Thyroid gland (tissue), 4 donors: ENCODE measurements at regions not wholly inside any gene's neighbourhood (a gene's known extent, or its start where the extent isn't known, plus 50 kb on each side); places are given as distances from the start of the nearest gene placed in this dataset.

ENCODE experiments used
- DNase-seq, 2 donors: peaks; one replicate each; pipeline ENCODE4 v3.0.0-alpha.2; 2019
- H3K27ac ChIP-seq, 3 donors: fragments of 200-600 bp; sonication (generic); 1 replicate in 2 of 3; 2 replicates in 1 of 3; pipeline ENCODE4 v1.5.1; 2016 to 2019; ENCODE audit warnings: mild to moderate bottlenecking in 1 of 3, moderate library complexity in 1 of 3
- H3K27me3 ChIP-seq: fragments of 200-600 bp; sonication (generic); one replicate; pipeline ENCODE4 v1.5.1; 2019
- H3K36me3 ChIP-seq, 2 donors: fragments of 200-600 bp; sonication (generic); one replicate each; pipeline ENCODE4 v1.5.1; 2016 to 2019
- H3K4me1 ChIP-seq, 2 donors: fragments of 200-600 bp; sonication (generic); one replicate each; pipeline ENCODE4 v1.5.1; 2017 to 2019
- H3K4me3 ChIP-seq, 3 donors: fragments of 200-600 bp; sonication (generic); replicated peaks in 1 of 3; 1 replicate in 2 of 3; 2 replicates in 1 of 3; pipeline ENCODE4 v1.5.1; 2016; ENCODE audit warnings: mild to moderate bottlenecking in 1 of 3
- H3K9me3 ChIP-seq: fragments of 200-600 bp; sonication (generic); one replicate; pipeline ENCODE4 v1.5.1; 2017
- CTCF ChIP-seq, 6 experiments: fragments of 200-600 bp in 3 of 6; fragments of 450-650 bp in 3 of 6; sonication (generic) in 3 of 6; IDR thresholded peaks; one replicate each; pipeline ENCODE4 v1.5.1; 2016 to 2019; ENCODE audit warnings: antibody characterized with exemption in 6 of 6, mild to moderate bottlenecking in 2 of 6, inconsistent platforms in 1 of 6, moderate library complexity in 1 of 6
- POLR2A ChIP-seq, 2 donors: fragments of 450-650 bp; IDR thresholded peaks; one replicate each; pipeline ENCODE4 v1.6.1; 2017; ENCODE audit warnings: antibody characterized with exemption in 2 of 2, mild to moderate bottlenecking in 2 of 2, moderate library complexity in 1 of 2
- WGBS, 2 donors: methylation state at CpG; one replicate each; pipeline ENCODE4 v1.1.5; 2017; 5-methylcytosine and 5-hydroxymethylcytosine counted together
- intact Hi-C: fragments of 100-400 bp; cut with DNase I; formaldehyde crosslinking; loops from one replicate; pipeline ENCODE4 v1.15.1; 2023

GRCh38 chr1:109814993-109815786 lies 51.5 kb upstream of the EPS8L3 start:
- intact Hi-C loops = no loop called here
- Histone ChIP-seq H3K27ac (no peak overlapping the region), H3K4me3 (no peak overlapping the region), H3K9me3 (no peaks in the 10 kb centered on the region), H3K36me3 (no peaks in the 10 kb centered on the region), H3K4me1 (peaks cover 0 to 7% of the 10 kb centered on the region in 2 donors), H3K27me3 (no peaks in the 10 kb centered on the region)
- no peak for DNase-seq
- TF ChIP-seq CTCF (IDR thresholded peaks at IDR 0.05) (no peak), POLR2A (IDR thresholded peaks at IDR 0.05) (no peak)
- WGBS, 2 donors = 85 to 93% methylated on average over 8 of the region's 8 CpGs

GRCh38 chr1:109814223-109814622 lies 50.5 kb upstream of the EPS8L3 start:
- H3K36me3 ChIP-seq = no peaks in the 10 kb centered on the region
- WGBS, 2 donors = 96% methylated on average over 5 of the region's 5 CpGs
- TF ChIP-seq POLR2A (IDR thresholded peaks at IDR 0.05) (no peak), CTCF (IDR thresholded peaks at IDR 0.05) (no peak)
- DNase-seq = no peak
- no peaks in the 10 kb centered on the region for H3K27me3 ChIP-seq
- H3K9me3 ChIP-seq = no peaks in the 10 kb centered on the region
- intact Hi-C loops = no loop called here
- peaks cover 0 to 7% of the 10 kb centered on the region in 2 donors for H3K4me1 ChIP-seq
- H3K27ac ChIP-seq = no peak overlapping the region
- no peak overlapping the region for H3K4me3 ChIP-seq
